IPS-NIHi11 (cell line): ENCODE measurements at regions not wholly inside any gene's neighbourhood (a gene's known extent, or its start where the extent isn't known, plus 50 kb on each side); places are given as distances from the start of the nearest gene placed in this dataset.
"Not testable (repeated sequence)": the region's sequence is repeated elsewhere in the genome, so short reads cannot be mapped to it uniquely, and the experiment has no call there.

Source experiments
- DNase-seq: peaks from one replicate; pipeline ENCODE4 v3.0.0; 2012; ENCODE audit warnings: mixed read lengths, low spot score

GRCh38 chr2:66632882-66633281 lies 198.0 kb downstream of the MEIS1 start:
- not testable (repeated sequence) for DNase-seq

- DNase-seq = no peak
Measured at GRCh38 chr2:66633631-66634030, 198.7 kb downstream of the MEIS1 start.

DNA sequence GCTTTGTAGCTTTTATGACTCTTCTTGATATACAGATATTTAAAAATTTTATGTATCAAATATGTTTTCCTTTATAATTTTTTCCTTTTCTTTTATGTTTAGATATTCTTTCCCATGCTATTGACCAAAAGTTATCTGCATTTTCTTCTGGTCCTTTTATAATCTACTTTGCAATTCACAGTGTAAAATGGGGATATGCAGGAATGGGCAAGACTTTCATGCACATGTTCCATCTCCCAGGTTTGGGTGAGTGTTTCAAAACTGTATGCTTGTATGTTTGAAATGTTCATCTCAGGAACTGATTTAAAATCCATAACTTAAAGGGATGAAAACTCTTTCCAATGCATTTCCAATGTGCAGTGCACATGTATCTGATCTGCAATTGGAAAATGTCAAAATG lies 199.9 kb downstream of the MEIS1 start:
- no peak for DNase-seq

DNA sequence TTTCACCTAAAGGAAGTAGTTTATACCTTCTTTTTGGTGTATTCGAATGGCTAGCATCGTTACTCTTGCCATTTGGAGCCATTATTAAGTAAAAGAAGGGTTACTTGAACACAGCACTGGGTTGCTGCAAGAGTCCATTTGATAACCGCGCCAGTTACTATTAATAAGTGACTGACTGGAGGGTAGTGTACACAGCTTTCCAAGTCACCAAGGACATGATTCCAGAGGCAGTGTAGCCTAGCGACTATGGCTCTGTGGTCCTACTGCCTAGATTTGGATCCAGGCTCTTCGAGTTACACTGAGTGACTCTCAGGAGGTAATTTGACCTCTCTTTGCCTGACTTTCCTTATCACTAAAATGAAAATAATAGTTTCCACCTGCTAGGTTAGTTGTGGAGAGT lies 206.8 kb downstream of the MEIS1 start:
- DNase-seq = no peak

- DNase-seq = not testable (repeated sequence)
Measured at GRCh38 chr2:66648081-66648480, 213.2 kb downstream of the MEIS1 start.

DNA sequence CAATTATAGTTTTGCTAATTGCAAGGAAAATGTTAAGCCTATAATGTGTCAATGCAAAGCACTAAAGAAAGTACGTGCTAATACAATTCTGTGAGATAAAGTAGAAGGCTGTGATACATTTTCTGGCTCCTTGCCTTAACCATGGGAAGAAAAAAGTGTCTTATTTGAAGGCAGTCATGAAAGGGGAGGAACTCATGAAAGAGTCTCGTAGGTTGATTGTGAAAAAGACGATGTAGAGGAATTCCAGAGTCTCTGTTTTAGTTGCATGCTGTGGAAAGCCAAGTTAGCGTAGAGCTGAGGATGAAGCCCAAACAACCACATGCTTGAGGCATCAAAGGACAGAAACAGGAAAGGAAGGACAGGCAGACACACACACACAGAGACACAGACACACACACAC lies 214.1 kb downstream of the MEIS1 start:
- no peak for DNase-seq

GRCh38 chr2:66651295-66651694 lies 216.4 kb downstream of the MEIS1 start:
- DNase-seq = no peak

GRCh38 chr2:66660804-66661203 lies 225.9 kb downstream of the MEIS1 start:
- DNase-seq = no peak

GRCh38 chr2:66661253-66662173 lies 226.6 kb downstream of the MEIS1 start:
- no peak for DNase-seq

DNA sequence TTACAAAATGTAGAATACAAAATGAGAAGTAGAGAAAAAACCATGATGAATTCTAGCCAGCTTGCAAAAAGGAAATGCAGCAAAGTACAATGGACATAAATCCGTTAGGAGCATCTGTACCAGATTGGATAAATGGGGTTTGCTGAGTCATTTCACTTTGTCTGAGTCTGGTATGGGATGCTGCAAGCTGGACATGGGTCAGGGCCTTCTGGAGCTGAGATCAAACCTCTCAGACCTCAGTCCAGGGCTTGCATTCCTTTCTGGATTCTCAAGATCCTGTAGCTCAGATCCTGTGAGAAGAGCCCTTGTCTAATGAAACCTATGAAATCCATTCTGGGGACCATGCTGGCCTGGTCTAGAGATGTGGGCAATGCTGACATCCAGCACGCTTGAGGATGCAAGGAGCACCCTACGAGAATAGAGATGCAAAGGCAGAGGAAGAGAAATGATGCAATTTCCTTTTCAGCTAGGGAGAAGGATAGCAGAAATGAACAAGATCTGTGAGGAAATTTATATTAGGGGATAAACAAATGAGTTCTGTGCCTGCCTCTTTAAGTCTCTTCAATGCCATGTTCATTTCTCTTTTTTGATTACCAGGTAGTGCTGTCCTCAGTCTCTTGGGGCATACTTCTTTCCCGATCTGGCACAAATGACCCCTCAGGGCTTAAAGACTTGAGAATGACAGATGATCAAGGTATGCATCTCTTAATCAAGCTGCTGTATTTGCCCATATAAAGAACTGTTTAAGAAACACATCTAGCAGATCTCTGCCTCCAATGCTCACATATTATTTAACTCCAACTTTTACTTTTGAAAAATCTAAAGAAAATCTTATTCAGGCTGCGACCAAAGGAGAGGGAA lies 230.4 kb downstream of the MEIS1 start:
- no peak for DNase-seq

- no peak for DNase-seq
Measured at GRCh38 chr2:66667301-66667700, 232.4 kb downstream of the MEIS1 start.

DNA sequence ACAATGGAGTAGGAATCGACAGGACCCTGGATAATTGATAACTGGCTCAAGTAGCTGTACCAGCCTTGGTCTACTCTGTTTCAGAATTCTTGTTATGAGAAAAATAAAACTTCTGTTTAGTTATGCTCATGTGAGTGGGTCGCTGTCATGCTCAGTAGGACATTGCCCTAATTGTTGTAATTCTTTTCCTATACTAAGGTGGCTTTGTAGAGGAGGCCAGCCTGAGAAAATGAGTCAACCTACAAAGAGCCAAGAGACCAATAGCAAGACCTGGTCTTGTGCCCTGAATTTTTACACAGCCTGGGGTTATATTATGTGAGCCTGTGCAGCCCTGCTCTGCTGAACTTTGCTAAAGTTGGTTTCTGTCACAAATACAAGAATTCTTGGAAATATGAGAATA lies 238.4 kb downstream of the MEIS1 start:
- no peak for DNase-seq

DNA sequence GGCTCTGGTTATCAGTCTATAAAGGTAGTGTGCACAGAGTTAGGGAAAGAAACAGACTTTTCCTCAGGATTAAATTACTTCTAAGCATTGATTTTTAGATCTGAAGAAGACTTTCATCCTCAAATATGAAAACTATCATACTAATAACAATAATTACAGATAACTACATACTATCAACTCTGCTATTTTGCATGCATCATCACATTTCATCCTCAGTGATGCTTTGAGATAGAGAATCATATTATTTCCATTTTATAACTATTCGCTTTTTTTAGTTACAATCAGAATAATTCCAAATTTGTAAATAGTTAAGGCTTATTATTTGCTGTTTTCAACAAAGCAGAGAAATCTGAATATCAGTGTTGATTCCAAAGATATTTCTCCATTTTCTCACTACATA lies 239.2 kb downstream of the MEIS1 start:
- no peak for DNase-seq

- DNase-seq = no peak
Measured at GRCh38 chr2:66675591-66675990, 240.7 kb downstream of the MEIS1 start.

GRCh38 chr2:66679442-66679841 lies 244.5 kb downstream of the MEIS1 start:
- peak; percentile 62 for DNase-seq

GRCh38 chr2:66682476-66682875 lies 247.6 kb downstream of the MEIS1 start:
- peak; percentile 25 for DNase-seq

DNA sequence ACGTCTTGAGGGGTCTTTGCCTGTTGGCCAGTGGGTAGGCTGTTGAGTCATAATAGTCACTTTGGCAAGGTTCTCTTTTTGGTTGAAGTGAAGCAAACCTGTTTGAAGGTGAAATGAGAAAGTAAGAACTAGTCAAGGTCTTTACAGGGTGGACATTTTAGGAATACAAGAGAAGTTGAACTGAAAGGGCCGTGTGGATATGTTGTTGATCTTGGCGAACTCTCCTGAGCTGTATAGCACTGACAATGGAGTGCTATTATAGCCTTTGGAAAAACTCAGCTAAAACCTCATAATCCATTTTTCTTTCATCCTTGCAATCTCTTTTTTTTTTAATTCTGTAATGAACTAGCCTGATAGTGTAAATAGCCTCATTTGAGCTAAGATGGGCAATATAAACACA lies 248.1 kb downstream of the MEIS1 start:
- DNase-seq = no peak

GRCh38 chr2:66683599-66683998 lies 248.7 kb downstream of the MEIS1 start:
- no peak for DNase-seq

DNA sequence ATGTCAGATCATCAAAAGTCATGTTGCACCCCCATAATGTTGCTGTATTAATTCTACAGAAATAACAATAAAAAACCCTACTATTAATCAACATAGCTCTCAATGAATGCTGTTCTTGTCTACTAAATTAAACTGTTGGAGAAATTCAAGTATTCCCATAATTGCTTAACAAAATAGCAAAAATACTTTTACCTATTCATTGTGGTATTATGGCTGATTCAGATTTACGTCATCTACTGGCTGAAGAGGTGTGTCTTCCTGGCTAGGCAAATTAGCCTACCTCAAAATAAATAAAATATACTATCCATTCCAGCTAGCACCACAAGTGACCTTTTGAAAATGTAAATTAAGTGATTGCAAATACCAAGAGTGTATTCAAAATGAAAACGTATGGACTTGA lies 249.4 kb downstream of the MEIS1 start:
- DNase-seq = no peak

DNA sequence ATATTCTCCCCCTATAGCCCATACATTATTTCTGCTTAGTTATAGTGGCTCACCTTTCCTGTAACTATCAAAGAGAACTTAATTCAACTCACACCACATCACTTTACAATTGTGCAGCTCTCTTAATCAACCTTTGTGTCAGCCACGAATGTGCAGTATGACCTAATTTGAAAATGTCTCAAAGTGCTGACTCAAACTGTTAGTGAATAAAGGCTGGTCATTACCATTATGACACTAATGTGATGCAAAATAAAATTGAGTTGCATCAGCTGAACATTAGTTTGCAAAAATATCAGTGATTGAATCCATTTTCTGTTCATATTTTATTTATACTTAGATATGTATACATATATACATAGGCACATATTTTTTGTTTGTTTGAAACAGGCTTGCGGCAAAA lies 251.8 kb downstream of the MEIS1 start:
- no peak for DNase-seq

DNA sequence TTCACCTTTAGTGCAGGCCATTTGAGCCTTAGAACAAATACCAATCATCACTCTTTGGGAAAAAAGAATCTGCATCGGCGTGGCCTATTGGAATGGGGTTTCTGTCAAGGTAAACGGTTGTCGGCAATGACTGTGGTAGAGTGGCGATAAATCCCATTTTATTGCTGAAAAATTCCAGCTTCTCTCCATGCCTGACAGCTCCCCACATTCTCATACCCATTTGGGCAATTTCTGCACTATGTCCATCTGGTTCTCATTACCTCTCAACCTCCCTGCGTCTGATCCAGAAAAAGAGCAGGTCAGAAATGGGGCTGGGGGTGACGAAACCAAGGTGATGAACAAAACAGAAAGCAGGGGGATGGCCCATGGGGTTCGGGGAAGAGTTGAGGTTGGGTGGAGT lies 254.0 kb downstream of the MEIS1 start:
- DNase-seq = no peak

DNA sequence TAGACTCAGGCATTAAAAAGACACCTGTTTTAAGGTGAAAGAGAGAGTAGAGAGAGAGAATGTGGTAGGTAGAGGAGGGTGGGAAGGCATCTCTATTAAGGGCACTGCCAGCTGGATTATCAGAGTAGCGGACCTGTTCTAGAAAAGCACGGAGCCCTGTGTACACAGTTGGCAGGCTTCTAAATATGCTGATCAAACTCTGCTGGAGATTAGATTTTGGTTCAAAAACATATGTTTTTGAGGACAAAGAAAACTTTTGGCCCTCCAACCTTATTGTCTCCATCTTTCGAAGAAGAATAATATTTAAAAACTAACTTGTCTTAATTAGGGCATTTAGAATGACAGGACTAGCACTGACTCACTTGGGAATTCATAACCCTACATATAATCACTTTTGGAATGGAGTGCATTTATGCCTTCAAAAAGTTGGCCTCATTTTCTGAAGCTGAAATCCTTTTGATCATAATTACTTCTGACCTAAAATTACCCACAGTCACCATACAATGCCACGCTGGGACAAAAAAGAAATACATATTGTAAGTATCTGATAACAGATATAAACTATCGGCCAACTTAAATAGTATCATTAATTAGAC lies 254.6 kb downstream of the MEIS1 start:
- no peak for DNase-seq
